ENCODE measurements at regions not wholly inside any gene's neighbourhood (a gene's known extent, or its start where the extent isn't known, plus 50 kb on each side); places are given as distances from the start of the nearest gene placed in this dataset.

- no peaks in the 10 kb centered on the region for H3K79me2 ChIP-seq (ENCODE audit: low read length)
- no peaks in the 10 kb centered on the region for H4K20me1 ChIP-seq (ENCODE audit: insufficient read depth, low read length)
- no peaks in the 10 kb centered on the region for H3K4me1 ChIP-seq (ENCODE audit: low read length)
- no peaks in the 10 kb centered on the region for H3F3A ChIP-seq (ENCODE audit: insufficient read depth, low read length)
- TF ChIP-seq EZH2phosphoT487 (IDR thresholded peaks at IDR 0.05; ENCODE audit: low read length): no peak
- H3K27me3 ChIP-seq (replicated peaks; ENCODE audit: insufficient read depth, low read length): peaks cover 45% of the 10 kb centered on the region
- no peak overlapping the region for H2AFZ ChIP-seq (ENCODE audit: low read length)
- H3K9me3 ChIP-seq (replicated peaks; ENCODE audit: insufficient read depth, low read length): no peaks in the 10 kb centered on the region
- H3K9ac ChIP-seq (ENCODE audit: low read length): no peak overlapping the region
- H3K27ac ChIP-seq (ENCODE audit: low read length): no peak overlapping the region
- no peaks in the 10 kb centered on the region for H3K36me3 ChIP-seq (replicated peaks; ENCODE audit: insufficient read depth, low read length)
- H3K9me2 ChIP-seq (replicated peaks; ENCODE audit: insufficient read depth, low read length): no peaks in the 10 kb centered on the region
- H3K4me3 ChIP-seq (ENCODE audit: low read length): no peak overlapping the region
- no peak overlapping the region for H3K4me2 ChIP-seq (ENCODE audit: low read depth, low read length)
- no peak for DNase-seq
Observed at GRCh38 chr16:86392436-86393152, 117.7 kb upstream of the FOXF1 start.

- Histone ChIP-seq H3K9me2 (replicated peaks; ENCODE audit: insufficient read depth, low read length) (no peaks in the 10 kb centered on the region), H3K27me3 (replicated peaks; ENCODE audit: insufficient read depth, low read length) (peaks cover 31% of the 10 kb centered on the region), H4K20me1 (ENCODE audit: insufficient read depth, low read length) (no peaks in the 10 kb centered on the region), H3K36me3 (replicated peaks; ENCODE audit: insufficient read depth, low read length) (no peaks in the 10 kb centered on the region), H3K27ac (ENCODE audit: low read length) (no peak overlapping the region), H3F3A (ENCODE audit: insufficient read depth, low read length) (no peaks in the 10 kb centered on the region), H2AFZ (ENCODE audit: low read length) (no peak overlapping the region), H3K9me3 (replicated peaks; ENCODE audit: insufficient read depth, low read length) (no peaks in the 10 kb centered on the region), H3K9ac (ENCODE audit: low read length) (no peak overlapping the region), H3K4me1 (ENCODE audit: low read length) (no peaks in the 10 kb centered on the region), H3K79me2 (ENCODE audit: low read length) (no peaks in the 10 kb centered on the region), H3K4me2 (ENCODE audit: low read depth, low read length) (no peak overlapping the region), H3K4me3 (ENCODE audit: low read length) (no peak overlapping the region)
- TF ChIP-seq CTCF (IDR thresholded peaks at IDR 0.05; ENCODE audit: low read length): no peak
- no peak for DNase-seq
Observed at GRCh38 chr16:86393907-86394626, 116.3 kb upstream of the FOXF1 start.

GRCh38 chr16:86395477-86395876, 114.8 kb upstream of the FOXF1 start:
- Histone ChIP-seq H2AFZ (ENCODE audit: low read length) (no peak overlapping the region), H3K27ac (ENCODE audit: low read length) (no peak overlapping the region), H3K4me1 (ENCODE audit: low read length) (no peaks in the 10 kb centered on the region), H3K4me3 (ENCODE audit: low read length) (no peak overlapping the region), H3K9ac (ENCODE audit: low read length) (no peak overlapping the region), H3F3A (ENCODE audit: insufficient read depth, low read length) (no peaks in the 10 kb centered on the region), H3K36me3 (replicated peaks; ENCODE audit: insufficient read depth, low read length) (no peaks in the 10 kb centered on the region), H3K9me3 (replicated peaks; ENCODE audit: insufficient read depth, low read length) (no peaks in the 10 kb centered on the region), H4K20me1 (ENCODE audit: insufficient read depth, low read length) (no peaks in the 10 kb centered on the region), H3K9me2 (replicated peaks; ENCODE audit: insufficient read depth, low read length) (no peaks in the 10 kb centered on the region), H3K27me3 (replicated peaks; ENCODE audit: insufficient read depth, low read length) (peaks cover 22% of the 10 kb centered on the region), H3K4me2 (ENCODE audit: low read depth, low read length) (no peak overlapping the region), H3K79me2 (ENCODE audit: low read length) (no peaks in the 10 kb centered on the region)
- DNase-seq: no peak
- TF ChIP-seq EZH2 (optimal IDR thresholded peaks at IDR 0.05; ENCODE audit: low read depth, low read length): no peak
- TF ChIP-seq CTCF (IDR thresholded peaks at IDR 0.05; ENCODE audit: low read length): no peak
- TF ChIP-seq EZH2phosphoT487 (IDR thresholded peaks at IDR 0.05; ENCODE audit: low read length): no peak

- Histone ChIP-seq H3K9me2 (replicated peaks; ENCODE audit: insufficient read depth, low read length) (no peaks in the 10 kb centered on the region), H3K4me3 (ENCODE audit: low read length) (no peak overlapping the region), H3K4me1 (ENCODE audit: low read length) (no peaks in the 10 kb centered on the region)
Observed at GRCh38 chr16:86396422-86396821, 113.9 kb upstream of the FOXF1 start.

More at GRCh38 chr16:86396422-86396821, 113.9 kb upstream of the FOXF1 start:
- no peaks in the 10 kb centered on the region for H4K20me1 ChIP-seq (ENCODE audit: insufficient read depth, low read length)
- H2AFZ ChIP-seq (ENCODE audit: low read length): no peak overlapping the region
- DNase-seq: no peak
- no peaks in the 10 kb centered on the region for H3K9me3 ChIP-seq (replicated peaks; ENCODE audit: insufficient read depth, low read length)
- H3K4me2 ChIP-seq (ENCODE audit: low read depth, low read length): no peak overlapping the region
- no peaks in the 10 kb centered on the region for H3K36me3 ChIP-seq (replicated peaks; ENCODE audit: insufficient read depth, low read length)
- H3K27me3 ChIP-seq (replicated peaks; ENCODE audit: insufficient read depth, low read length): peaks cover 19% of the 10 kb centered on the region
- H3K9ac ChIP-seq (ENCODE audit: low read length): no peak overlapping the region
- H3K79me2 ChIP-seq (ENCODE audit: low read length): no peaks in the 10 kb centered on the region
- H3K27ac ChIP-seq (ENCODE audit: low read length): no peak overlapping the region
- TF ChIP-seq EZH2phosphoT487 (IDR thresholded peaks at IDR 0.05; ENCODE audit: low read length) (no peak), EZH2 (optimal IDR thresholded peaks at IDR 0.05; ENCODE audit: low read depth, low read length) (no peak), CTCF (IDR thresholded peaks at IDR 0.05; ENCODE audit: low read length) (no peak)
- no peaks in the 10 kb centered on the region for H3F3A ChIP-seq (ENCODE audit: insufficient read depth, low read length)
